HepG2 (cell line): ENCODE measurements at regions not wholly inside any gene's neighbourhood (a gene's known extent, or its start where the extent isn't known, plus 50 kb on each side); places are given as distances from the start of the nearest gene placed in this dataset.
"Not testable (repeated sequence)": the region's sequence is repeated elsewhere in the genome, so short reads cannot be mapped to it uniquely, and the experiment has no call there.

Source experiments
- HNF4G ChIP-seq, 2 experiments: sonication (generic) in 1 of 2; formaldehyde crosslinking in 1 of 2; IDR thresholded peaks; 2 replicates each; pipeline versions ENCODE4 v1.4.0 to v1.6.1; 2011 to 2020; ENCODE audit warnings: borderline replicate concordance in 2 of 2, low read depth in 2 of 2, mild to moderate bottlenecking in 2 of 2, low read length in 1 of 2, missing genetic modification reagents in 1 of 2, moderate library complexity in 1 of 2
- MAFF ChIP-seq: IDR thresholded peaks from 2 replicates; pipeline ENCODE4 v1.6.1; 2011; ENCODE audit warnings: low read depth, low read length, improper control_type of control experiment
- SMAD3 ChIP-seq: sonication (generic); formaldehyde crosslinking; IDR thresholded peaks from 2 replicates; pipeline ENCODE4 v1.4.0; 2020; ENCODE audit warnings: missing genetic modification reagents
- SRF ChIP-seq: IDR thresholded peaks from 2 replicates; pipeline ENCODE4 v1.6.1; 2011; ENCODE audit warnings: mild to moderate bottlenecking, low read depth, low read length, moderate library complexity
- ZMYM3 ChIP-seq: sonication (generic); formaldehyde crosslinking; IDR thresholded peaks from 2 replicates; pipeline ENCODE4 v1.5.1; 2020; ENCODE audit warnings: mild to moderate bottlenecking, missing genetic modification reagents
- ZNF274 ChIP-seq: sonication (generic); formaldehyde crosslinking; IDR thresholded peaks from 2 replicates; pipeline ENCODE4 v1.5.1; 2020; ENCODE audit warnings: mild to moderate bottlenecking, missing genetic modification reagents
- TF ChIP-seq, protein P1 (sequence below): sonication (generic); formaldehyde crosslinking; IDR thresholded peaks from 2 replicates; pipeline ENCODE4 v1.5.0; 2020; ENCODE audit warnings: mild to moderate bottlenecking, missing genetic modification reagents, moderate library complexity
- TF ChIP-seq, protein P2 (sequence below): fragments of 450-650 bp; IDR thresholded peaks from 2 replicates; pipeline ENCODE4 v1.6.1; 2017
- TF ChIP-seq, protein P3 (sequence below): sonication (generic); formaldehyde crosslinking; IDR thresholded peaks from 2 replicates; pipeline ENCODE4 v1.4.0; 2020; ENCODE audit warnings: mild to moderate bottlenecking, missing genetic modification reagents, borderline replicate concordance

DNA sequence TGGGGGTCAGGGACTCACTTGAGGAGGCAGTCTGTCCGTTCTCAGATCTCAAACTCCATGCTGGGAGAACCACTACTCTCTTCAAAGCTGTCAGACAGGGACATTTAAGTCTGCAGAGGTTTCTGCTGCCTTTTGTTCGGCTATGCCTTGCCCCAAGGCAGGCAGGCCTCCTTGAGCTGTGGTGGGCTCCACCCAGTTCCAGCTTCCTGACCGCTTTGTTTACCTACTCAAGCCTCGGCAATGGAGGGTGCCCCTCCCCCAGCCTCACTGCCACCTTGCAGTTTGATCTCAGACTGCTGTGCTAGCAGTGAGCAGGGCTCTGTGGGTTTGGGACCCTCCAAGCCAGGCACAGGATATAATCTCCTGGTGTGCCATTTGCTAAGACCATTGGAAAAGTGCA, 530.0 kb downstream of the LRRIQ3 start:
- TF ChIP-seq HNF4G (IDR thresholded peaks at IDR 0.05; ENCODE audit: borderline replicate concordance, low read depth, low read length); HNF4G (CRISPR knock-in tag; IDR thresholded peaks at IDR 0.05; ENCODE audit: borderline replicate concordance, low read depth); MAFF; SMAD3; ZNF274; SRF; ZMYM3: not testable (repeated sequence)
- TF ChIP-seq, protein P1, sequence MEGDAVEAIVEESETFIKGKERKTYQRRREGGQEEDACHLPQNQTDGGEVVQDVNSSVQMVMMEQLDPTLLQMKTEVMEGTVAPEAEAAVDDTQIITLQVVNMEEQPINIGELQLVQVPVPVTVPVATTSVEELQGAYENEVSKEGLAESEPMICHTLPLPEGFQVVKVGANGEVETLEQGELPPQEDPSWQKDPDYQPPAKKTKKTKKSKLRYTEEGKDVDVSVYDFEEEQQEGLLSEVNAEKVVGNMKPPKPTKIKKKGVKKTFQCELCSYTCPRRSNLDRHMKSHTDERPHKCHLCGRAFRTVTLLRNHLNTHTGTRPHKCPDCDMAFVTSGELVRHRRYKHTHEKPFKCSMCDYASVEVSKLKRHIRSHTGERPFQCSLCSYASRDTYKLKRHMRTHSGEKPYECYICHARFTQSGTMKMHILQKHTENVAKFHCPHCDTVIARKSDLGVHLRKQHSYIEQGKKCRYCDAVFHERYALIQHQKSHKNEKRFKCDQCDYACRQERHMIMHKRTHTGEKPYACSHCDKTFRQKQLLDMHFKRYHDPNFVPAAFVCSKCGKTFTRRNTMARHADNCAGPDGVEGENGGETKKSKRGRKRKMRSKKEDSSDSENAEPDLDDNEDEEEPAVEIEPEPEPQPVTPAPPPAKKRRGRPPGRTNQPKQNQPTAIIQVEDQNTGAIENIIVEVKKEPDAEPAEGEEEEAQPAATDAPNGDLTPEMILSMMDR (CRISPR knock-in tag) = not testable (repeated sequence)
- TF ChIP-seq, protein P2, sequence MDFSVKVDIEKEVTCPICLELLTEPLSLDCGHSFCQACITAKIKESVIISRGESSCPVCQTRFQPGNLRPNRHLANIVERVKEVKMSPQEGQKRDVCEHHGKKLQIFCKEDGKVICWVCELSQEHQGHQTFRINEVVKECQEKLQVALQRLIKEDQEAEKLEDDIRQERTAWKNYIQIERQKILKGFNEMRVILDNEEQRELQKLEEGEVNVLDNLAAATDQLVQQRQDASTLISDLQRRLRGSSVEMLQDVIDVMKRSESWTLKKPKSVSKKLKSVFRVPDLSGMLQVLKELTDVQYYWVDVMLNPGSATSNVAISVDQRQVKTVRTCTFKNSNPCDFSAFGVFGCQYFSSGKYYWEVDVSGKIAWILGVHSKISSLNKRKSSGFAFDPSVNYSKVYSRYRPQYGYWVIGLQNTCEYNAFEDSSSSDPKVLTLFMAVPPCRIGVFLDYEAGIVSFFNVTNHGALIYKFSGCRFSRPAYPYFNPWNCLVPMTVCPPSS = not testable (repeated sequence)
- TF ChIP-seq, protein P3, sequence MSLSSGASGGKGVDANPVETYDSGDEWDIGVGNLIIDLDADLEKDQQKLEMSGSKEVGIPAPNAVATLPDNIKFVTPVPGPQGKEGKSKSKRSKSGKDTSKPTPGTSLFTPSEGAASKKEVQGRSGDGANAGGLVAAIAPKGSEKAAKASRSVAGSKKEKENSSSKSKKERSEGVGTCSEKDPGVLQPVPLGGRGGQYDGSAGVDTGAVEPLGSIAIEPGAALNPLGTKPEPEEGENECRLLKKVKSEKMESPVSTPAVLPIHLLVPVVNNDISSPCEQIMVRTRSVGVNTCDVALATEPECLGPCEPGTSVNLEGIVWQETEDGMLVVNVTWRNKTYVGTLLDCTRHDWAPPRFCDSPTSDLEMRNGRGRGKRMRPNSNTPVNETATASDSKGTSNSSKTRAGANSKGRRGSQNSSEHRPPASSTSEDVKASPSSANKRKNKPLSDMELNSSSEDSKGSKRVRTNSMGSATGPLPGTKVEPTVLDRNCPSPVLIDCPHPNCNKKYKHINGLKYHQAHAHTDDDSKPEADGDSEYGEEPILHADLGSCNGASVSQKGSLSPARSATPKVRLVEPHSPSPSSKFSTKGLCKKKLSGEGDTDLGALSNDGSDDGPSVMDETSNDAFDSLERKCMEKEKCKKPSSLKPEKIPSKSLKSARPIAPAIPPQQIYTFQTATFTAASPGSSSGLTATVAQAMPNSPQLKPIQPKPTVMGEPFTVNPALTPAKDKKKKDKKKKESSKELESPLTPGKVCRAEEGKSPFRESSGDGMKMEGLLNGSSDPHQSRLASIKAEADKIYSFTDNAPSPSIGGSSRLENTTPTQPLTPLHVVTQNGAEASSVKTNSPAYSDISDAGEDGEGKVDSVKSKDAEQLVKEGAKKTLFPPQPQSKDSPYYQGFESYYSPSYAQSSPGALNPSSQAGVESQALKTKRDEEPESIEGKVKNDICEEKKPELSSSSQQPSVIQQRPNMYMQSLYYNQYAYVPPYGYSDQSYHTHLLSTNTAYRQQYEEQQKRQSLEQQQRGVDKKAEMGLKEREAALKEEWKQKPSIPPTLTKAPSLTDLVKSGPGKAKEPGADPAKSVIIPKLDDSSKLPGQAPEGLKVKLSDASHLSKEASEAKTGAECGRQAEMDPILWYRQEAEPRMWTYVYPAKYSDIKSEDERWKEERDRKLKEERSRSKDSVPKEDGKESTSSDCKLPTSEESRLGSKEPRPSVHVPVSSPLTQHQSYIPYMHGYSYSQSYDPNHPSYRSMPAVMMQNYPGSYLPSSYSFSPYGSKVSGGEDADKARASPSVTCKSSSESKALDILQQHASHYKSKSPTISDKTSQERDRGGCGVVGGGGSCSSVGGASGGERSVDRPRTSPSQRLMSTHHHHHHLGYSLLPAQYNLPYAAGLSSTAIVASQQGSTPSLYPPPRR = not testable (repeated sequence)
